HG03442 (cell line): ENCODE measurements at regions not wholly inside any gene's neighbourhood (a gene's known extent, or its start where the extent isn't known, plus 50 kb on each side); places are given as distances from the start of the nearest gene placed in this dataset.
"Not testable (repeated sequence)": the region's sequence is repeated elsewhere in the genome, so short reads cannot be mapped to it uniquely, and the experiment has no call there.

Experiments used
- ATAC-seq: cut with Tn5 transposase; IDR thresholded peaks from one replicate; pipeline ENCODE4 v1.9.1; 2021; ENCODE audit warnings: mild to moderate bottlenecking, moderate library complexity; ENCODE audit not compliant: unreplicated experiment

- not testable (repeated sequence) for ATAC-seq
Observed at GRCh38 chr6:67922588-67922987, 712.5 kb upstream of the ADGRB3 start.

- ATAC-seq, result not testable (repeated sequence)
Observed at GRCh38 chr6:67920040-67920439, 715.0 kb upstream of the ADGRB3 start.

GRCh38 chr6:67916399-67916798 is 718.7 kb upstream of the ADGRB3 start:
- no peak for ATAC-seq

GRCh38 chr6:67914419-67914818 is 720.7 kb upstream of the ADGRB3 start:
- ATAC-seq, result no peak

- ATAC-seq, result no peak
Observed at GRCh38 chr6:67909354-67909753, 725.7 kb upstream of the ADGRB3 start.

GRCh38 chr6:67908379-67908778 is 726.7 kb upstream of the ADGRB3 start:
- no peak for ATAC-seq

GRCh38 chr6:67904735-67905134 is 730.3 kb upstream of the ADGRB3 start:
- not testable (repeated sequence) for ATAC-seq

- ATAC-seq, result no peak
Observed at GRCh38 chr6:67898875-67899274, 736.2 kb upstream of the ADGRB3 start.

GRCh38 chr6:67897998-67898607 is 737.0 kb upstream of the ADGRB3 start:
- ATAC-seq, result no peak

GRCh38 chr6:67896476-67896875 is 738.6 kb upstream of the ADGRB3 start:
- no peak for ATAC-seq

- no peak for ATAC-seq
Observed at GRCh38 chr6:67889682-67889995, 745.4 kb upstream of the ADGRB3 start.

GRCh38 chr6:67888886-67889681 is 746.0 kb upstream of the ADGRB3 start:
- no peak for ATAC-seq

GRCh38 chr6:67888546-67888885 is 746.6 kb upstream of the ADGRB3 start:
- no peak for ATAC-seq

GRCh38 chr6:67887747-67888545 is 747.1 kb upstream of the ADGRB3 start:
- no peak for ATAC-seq

GRCh38 chr6:67887419-67887746 is 747.7 kb upstream of the ADGRB3 start:
- no peak for ATAC-seq

- no peak for ATAC-seq
Observed at GRCh38 chr6:67886840-67887292, 748.2 kb upstream of the ADGRB3 start.

GRCh38 chr6:67886036-67886707 is 748.9 kb upstream of the ADGRB3 start:
- ATAC-seq, result no peak

- ATAC-seq, result no peak
Observed at GRCh38 chr6:67885081-67886033, 749.7 kb upstream of the ADGRB3 start.

GRCh38 chr6:67884442-67884841 is 750.6 kb upstream of the ADGRB3 start:
- no peak for ATAC-seq
